OCI-LY7 (cell line): ENCODE measurements at regions not wholly inside any gene's neighbourhood (a gene's known extent, or its start where the extent isn't known, plus 50 kb on each side); places are given as distances from the start of the nearest gene placed in this dataset.

ENCODE experiments used
- CTCF ChIP-seq: fragments of 200-600 bp; sonication (generic); conservative IDR thresholded peaks from 2 replicates; pipeline ENCODE4 v1.5.1; 2014; ENCODE audit warnings: mild to moderate bottlenecking, antibody characterized with exemption, low read length, moderate library complexity, mixed read lengths
- EZH2phosphoT487 ChIP-seq: fragments of 200-600 bp; sonication (generic); IDR thresholded peaks from 2 replicates; pipeline ENCODE4 v1.6.1; 2018; ENCODE audit warnings: low read depth, borderline replicate concordance, mild to moderate bottlenecking, mixed run types, antibody characterized with exemption, low read length, moderate library complexity, mixed read lengths

GRCh38 chr2:149926149-149926548 is 338.6 kb upstream of the MMADHC start:
- TF ChIP-seq CTCF (no peak), EZH2phosphoT487 (no peak)
